UCSD-AML1 (cell line): ENCODE measurements at regions not wholly inside any gene's neighbourhood (a gene's known extent, or its start where the extent isn't known, plus 50 kb on each side); places are given as distances from the start of the nearest gene placed in this dataset.
"Not testable (repeated sequence)": the region's sequence is repeated elsewhere in the genome, so short reads cannot be mapped to it uniquely, and the experiment has no call there.

Experiments
- DNase-seq: peaks from one replicate; lab custom pipeline; 2025; ENCODE audit not compliant: unreplicated experiment; lab: John Stamatoyannopoulos, UW

DNA sequence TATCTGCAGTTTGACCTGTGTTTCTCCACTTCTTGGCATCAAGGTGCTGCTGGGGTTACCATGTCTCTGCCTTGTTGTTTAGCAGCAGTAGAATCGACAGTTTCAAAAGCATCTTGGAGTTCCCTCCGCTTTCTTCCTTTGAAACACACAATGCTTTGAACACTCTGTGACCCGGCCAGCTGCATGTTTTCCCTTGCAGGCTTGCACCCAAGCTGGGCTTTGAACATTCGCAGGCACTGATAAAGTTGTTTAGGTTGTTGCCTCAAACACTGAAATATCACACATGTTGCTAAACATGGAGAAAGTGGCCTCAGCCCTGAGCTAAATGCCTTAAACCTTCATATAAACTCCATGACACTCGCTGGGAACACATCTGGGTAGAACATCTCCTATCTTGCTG lies 251.7 kb downstream of the TSN start:
- no peak for DNase-seq

DNA sequence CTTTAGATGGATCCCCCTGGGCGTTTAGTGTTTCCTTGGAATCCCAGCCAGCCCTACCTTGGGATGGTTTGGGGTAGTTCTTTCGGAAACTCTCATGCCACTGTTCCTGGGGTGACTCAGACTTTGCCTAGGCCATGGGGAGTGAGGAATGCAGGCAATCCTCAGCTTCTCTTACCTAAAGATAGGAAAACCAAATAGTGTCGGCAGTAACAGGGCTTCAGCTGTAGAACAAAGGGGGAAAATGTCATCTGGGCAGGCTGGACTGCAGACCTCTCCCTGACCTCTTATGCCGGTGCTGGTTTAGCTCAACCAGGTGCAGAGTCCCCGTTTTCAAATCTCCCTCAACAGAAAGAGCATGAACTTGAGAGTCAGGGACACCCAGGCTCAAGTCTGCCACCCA lies 252.1 kb downstream of the TSN start:
- no peak for DNase-seq

GRCh38 chr2:122009561-122009960 lies 254.1 kb downstream of the TSN start:
- peak; percentile 59 for DNase-seq

- DNase-seq, result no peak
Measured at GRCh38 chr2:122011493-122012270, 256.2 kb downstream of the TSN start.

GRCh38 chr2:122018736-122019135 lies 263.3 kb downstream of the TSN start:
- no peak for DNase-seq

- DNase-seq, result no peak
Measured at GRCh38 chr2:122019724-122020123, 264.3 kb downstream of the TSN start.

- DNase-seq, result no peak
Measured at GRCh38 chr2:122020377-122020776, 264.9 kb downstream of the TSN start.

DNA sequence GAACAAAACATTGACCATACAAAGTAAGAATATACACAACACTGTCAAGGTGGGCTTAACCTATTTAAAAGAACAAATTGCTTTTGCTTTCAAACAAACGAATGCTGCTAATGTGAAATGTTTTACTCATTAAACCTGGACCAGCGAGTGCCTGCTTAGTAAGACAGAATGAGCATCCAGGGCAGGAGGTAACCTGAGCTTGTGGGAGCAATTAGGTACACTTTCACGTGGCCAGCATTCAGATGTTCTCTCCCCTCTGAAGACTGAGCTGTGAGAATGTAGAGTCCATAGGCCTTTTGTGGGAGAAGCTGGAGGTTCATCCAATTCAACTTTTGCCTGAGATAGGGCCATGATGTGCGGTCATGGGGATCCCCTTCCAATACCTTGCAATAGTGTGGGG lies 266.5 kb downstream of the TSN start:
- no peak for DNase-seq

- DNase-seq, result no peak
Measured at GRCh38 chr2:122022531-122022930, 267.1 kb downstream of the TSN start.

DNA sequence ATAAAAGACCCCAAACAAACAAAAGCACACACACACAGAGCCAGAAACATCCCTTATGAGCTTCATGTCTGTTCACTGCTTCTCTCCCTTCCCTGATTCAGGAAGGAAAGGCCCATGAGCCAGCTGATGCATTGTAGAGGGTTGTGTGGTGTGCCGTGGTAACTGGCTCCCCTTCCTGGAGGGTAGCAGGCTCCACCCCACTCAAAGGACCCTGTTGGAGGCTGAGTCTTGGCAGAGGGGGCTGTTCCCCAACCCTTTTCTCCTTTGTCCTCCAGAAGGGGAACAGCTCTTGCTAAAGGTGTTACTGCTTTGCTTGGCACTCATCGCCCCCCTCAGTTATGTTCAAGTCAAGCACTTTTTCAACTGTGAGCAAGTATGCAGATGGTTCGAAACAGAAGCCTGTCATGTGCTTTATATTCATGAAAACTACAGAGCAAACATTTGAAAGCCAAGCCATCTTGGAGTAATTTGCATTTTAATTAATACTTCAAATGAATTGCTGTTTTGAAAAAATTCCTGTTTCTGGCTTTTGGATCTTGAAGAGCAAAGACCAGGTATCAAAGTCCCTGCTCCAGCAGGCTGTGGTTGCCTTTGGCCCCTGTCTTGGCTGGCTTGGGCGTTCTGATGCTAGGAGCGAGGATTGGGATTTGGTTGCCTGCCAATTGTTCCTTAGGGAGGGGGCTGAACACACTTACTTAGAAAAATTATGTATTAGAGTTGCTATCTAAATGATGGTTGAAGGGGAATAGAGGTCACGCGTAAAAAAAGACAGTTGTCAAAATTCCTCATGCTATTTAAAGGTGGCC lies 267.8 kb downstream of the TSN start:
- DNase-seq, result peak; percentile 39

- no peak for DNase-seq
Measured at GRCh38 chr2:122027510-122028217, 272.2 kb downstream of the TSN start.

DNA sequence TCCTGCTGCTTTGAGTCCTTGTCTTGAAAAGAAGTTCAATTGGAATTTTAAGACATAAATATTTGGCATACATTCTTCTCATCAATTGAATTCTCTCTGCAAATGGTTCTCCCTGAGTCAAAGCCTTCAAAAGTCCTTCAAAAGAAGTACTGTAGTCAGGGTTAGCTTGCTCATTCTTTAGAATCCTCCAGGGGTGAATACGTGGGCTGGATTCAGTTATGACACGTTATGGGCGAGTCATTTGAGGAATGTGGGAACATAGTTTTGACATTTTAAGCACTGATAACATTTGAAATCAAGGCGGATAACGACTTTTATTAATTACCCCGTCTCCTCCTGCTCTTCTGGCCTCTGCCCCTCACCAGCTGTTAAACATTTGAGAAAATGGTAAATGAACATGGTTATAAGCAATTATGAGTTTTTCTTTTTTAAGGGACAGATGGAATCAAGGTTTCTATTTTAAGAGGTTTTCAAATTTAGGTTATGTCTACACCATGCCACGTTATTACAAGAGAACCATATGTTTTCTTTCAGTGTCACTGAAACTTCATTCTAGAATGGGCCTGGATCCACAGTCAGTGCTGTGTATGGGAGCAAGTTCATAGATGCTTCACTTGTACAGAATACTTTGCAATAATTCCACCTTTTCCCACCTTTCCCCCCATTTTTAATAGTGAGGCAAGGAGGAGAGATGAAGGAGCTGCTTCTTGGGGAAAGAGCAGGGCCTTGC lies 273.1 kb downstream of the TSN start:
- no peak for DNase-seq

DNA sequence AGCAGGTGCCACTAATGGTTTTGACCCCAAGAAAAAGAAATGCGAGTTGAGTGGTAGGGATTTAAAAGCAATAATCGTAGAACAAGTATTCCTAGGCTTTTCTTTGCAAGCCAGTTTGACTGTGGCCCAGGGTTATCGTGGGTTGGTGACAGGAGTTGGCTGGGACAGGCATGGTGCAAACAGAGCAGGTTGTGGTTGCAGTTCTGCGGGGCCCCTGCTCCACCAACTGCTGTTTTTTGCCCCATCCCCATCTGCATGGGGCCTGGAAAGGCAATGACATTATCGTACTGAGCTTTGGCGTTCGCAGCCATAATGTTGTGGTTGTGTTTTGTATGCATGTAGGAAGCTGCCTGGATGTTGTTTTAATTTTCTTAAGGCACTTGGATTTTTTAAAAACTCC lies 274.0 kb downstream of the TSN start:
- no peak for DNase-seq

DNA sequence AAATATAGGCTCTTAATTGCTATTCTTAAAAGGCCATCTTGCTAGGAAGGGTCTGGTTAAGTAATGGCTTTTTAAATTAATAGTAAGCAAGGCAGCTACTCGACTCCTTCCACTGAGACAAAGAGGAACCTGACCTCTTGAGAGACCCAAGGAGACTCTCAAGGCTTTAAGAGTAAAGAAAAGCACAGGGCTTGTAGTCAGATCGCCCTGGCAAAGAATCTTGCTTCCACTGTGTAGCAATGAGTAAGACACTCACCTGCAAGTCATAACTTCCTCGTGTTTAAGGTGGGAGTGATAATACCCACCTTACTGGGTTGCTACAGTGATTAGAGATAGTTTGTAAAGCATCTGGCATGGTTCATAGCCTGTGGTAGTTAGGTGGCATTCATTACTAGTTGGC lies 274.5 kb downstream of the TSN start:
- no peak for DNase-seq

DNA sequence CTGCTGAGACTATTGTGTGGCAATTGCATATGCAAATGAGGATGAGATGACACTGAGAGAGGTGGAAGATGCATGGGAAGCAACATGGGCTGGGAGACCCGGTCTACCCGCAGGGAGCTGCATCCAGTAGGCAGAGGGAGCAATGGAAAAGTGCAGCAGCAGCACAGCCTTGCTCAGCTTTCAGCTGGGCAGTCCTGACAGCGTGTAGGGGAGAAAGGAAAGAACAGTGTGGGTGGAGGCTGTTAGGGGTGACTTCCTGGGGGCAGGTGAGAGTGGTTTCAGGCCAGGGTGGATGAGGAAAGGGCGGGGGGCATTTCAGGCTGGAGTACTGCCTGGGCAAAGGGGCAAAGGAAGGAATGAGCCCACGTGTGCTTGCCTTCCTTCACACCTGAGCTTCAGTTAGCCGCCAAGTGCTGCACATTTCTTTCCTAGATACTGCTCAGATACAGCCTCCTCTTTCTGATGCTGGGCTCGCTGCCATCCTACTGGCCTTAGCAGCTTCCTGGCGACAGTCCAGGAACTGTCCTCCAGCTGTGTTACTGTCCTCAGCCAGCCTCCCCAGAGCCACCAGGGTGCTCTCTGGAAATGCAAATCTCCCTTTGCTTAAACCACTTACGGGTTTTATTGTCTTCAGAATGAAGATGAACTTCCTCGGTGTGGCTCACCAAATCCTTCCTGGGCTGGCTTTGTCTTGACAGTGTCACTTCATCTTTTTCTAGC lies 276.3 kb downstream of the TSN start:
- DNase-seq, result peak; percentile 44

GRCh38 chr2:122032264-122032645 lies 276.8 kb downstream of the TSN start:
- no peak for DNase-seq

- no peak for DNase-seq
Measured at GRCh38 chr2:122033778-122034177, 278.3 kb downstream of the TSN start.

DNA sequence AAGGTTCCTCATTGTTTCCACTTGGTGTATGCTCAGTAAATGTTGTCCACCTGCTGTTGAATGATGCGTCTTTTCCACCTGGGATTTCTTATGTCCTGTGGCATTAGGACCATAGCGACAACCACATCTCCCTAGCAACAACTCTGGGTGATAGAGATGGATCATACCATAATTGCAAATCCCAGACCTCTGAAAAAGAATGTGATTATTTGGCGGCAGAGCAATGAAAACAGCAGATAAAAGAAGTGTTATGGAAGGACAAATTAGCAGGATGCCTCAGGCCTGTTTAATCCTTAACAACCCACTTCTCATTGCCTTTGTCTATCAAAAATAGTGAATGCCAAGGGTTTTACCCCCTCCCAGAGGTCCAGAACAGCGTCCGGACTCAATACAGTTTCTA lies 278.9 kb downstream of the TSN start:
- DNase-seq, result no peak

GRCh38 chr2:122034777-122035176 lies 279.3 kb downstream of the TSN start:
- no peak for DNase-seq

- not testable (repeated sequence) for DNase-seq
Measured at GRCh38 chr2:122038816-122039215, 283.4 kb downstream of the TSN start.

GRCh38 chr2:122041455-122041854 lies 286.0 kb downstream of the TSN start:
- no peak for DNase-seq
